Stimulated activated CD8-positive, alpha-beta memory T cell treated with anti-CD3 and anti-CD28 coated beads, Interleukin-15, amount 100 ng/mL, for 1 hour (primary cell): ENCODE measurements at regions not wholly inside any gene's neighbourhood (a gene's known extent, or its start where the extent isn't known, plus 50 kb on each side); places are given as distances from the start of the nearest gene placed in this dataset.
A peak's percentile ranks its signal among the peaks of the same experiment; 100 is the strongest.
"Not testable (repeated sequence)": the region's sequence is repeated elsewhere in the genome, so short reads cannot be mapped to it uniquely, and the experiment has no call there.

Experiments used
- DNase-seq: peaks from one replicate; pipeline ENCODE4 v3.0.0-alpha.2; 2020; ENCODE audit warnings: low read depth

GRCh38 chr10:3955955-3956617 lies 171.1 kb upstream of the KLF6 start:
- DNase-seq = no peak

- no peak for DNase-seq
These were observed 170.5 kb upstream of the KLF6 start for GRCh38 chr10:3955493-3955892.

- DNase-seq = no peak
These were observed 169.6 kb upstream of the KLF6 start for GRCh38 chr10:3954615-3955014.

GRCh38 chr10:3954007-3954406 lies 169.0 kb upstream of the KLF6 start:
- not testable (repeated sequence) for DNase-seq

- no peak for DNase-seq
These were observed 167.0 kb upstream of the KLF6 start for GRCh38 chr10:3951993-3952392.

- no peak for DNase-seq
These were observed 165.8 kb upstream of the KLF6 start for GRCh38 chr10:3950676-3951275.

GRCh38 chr10:3949711-3950110 lies 164.7 kb upstream of the KLF6 start:
- DNase-seq = no peak

GRCh38 chr10:3948843-3949242 lies 163.8 kb upstream of the KLF6 start:
- peak; percentile 57 for DNase-seq

GRCh38 chr10:3946234-3947229 lies 161.5 kb upstream of the KLF6 start:
- DNase-seq = no peak

- DNase-seq = no peak
These were observed 160.0 kb upstream of the KLF6 start for GRCh38 chr10:3945026-3945425.

GRCh38 chr10:3944591-3944990 lies 159.6 kb upstream of the KLF6 start:
- no peak for DNase-seq

- no peak for DNase-seq
These were observed 158.8 kb upstream of the KLF6 start for GRCh38 chr10:3943695-3944257.

GRCh38 chr10:3942937-3943489 lies 158.0 kb upstream of the KLF6 start:
- no peak for DNase-seq

GRCh38 chr10:3941676-3942075 lies 156.7 kb upstream of the KLF6 start:
- DNase-seq = no peak

- no peak for DNase-seq
These were observed 151.5 kb upstream of the KLF6 start for GRCh38 chr10:3936422-3937040.

GRCh38 chr10:3935933-3936359 lies 150.9 kb upstream of the KLF6 start:
- DNase-seq = no peak

GRCh38 chr10:3935141-3935540 lies 150.1 kb upstream of the KLF6 start:
- no peak for DNase-seq

- no peak for DNase-seq
These were observed 148.7 kb upstream of the KLF6 start for GRCh38 chr10:3933733-3934132.

- DNase-seq = no peak
These were observed 147.8 kb upstream of the KLF6 start for GRCh38 chr10:3932597-3933375.

GRCh38 chr10:3931901-3932300 lies 146.9 kb upstream of the KLF6 start:
- DNase-seq = no peak

GRCh38 chr10:3931224-3931623 lies 146.2 kb upstream of the KLF6 start:
- DNase-seq = no peak
